ENCODE measurements at regions not wholly inside any gene's neighbourhood (a gene's known extent, or its start where the extent isn't known, plus 50 kb on each side); places are given as distances from the start of the nearest gene placed in this dataset.
"Not testable (repeated sequence)": the region's sequence is repeated elsewhere in the genome, so short reads cannot be mapped to it uniquely, and the experiment has no call there.

GRCh38 chr2:33909945-33910695 is 311.0 kb upstream of the FAM98A start:
- Histone ChIP-seq H3K4me1 (no peaks in the 10 kb centered on the region), H3K27ac (no peak overlapping the region), H3K9me3 (no peaks in the 10 kb centered on the region), H3K36me3 (no peaks in the 10 kb centered on the region), H3K4me3 (no peak overlapping the region), H3K27me3 (no peaks in the 10 kb centered on the region)
- no peak for DNase-seq
- no peak for TF ChIP-seq POLR2A (IDR thresholded peaks at IDR 0.05)
- no peak for TF ChIP-seq CTCF (IDR thresholded peaks at IDR 0.05)

- no peak overlapping the region for H3K4me3 ChIP-seq
- no peaks in the 10 kb centered on the region for H3K9me3 ChIP-seq
- DNase-seq: no peak
- TF ChIP-seq POLR2A (IDR thresholded peaks at IDR 0.05) (no peak), CTCF (IDR thresholded peaks at IDR 0.05) (no peak)
- H3K27me3 ChIP-seq: no peaks in the 10 kb centered on the region
- H3K27ac ChIP-seq: no peak overlapping the region
- no peaks in the 10 kb centered on the region for H3K36me3 ChIP-seq
- no peaks in the 10 kb centered on the region for H3K4me1 ChIP-seq
These were observed 308.8 kb upstream of the FAM98A start for GRCh38 chr2:33907866-33908265.

- H3K27me3 ChIP-seq, H3K27ac ChIP-seq, H3K36me3 ChIP-seq: not testable (repeated sequence)
These were observed 307.0 kb upstream of the FAM98A start for GRCh38 chr2:33906129-33906528.

GRCh38 chr2:33904801-33905200 is 305.7 kb upstream of the FAM98A start:
- no peak overlapping the region for H3K4me3 ChIP-seq
- no peaks in the 10 kb centered on the region for H3K4me1 ChIP-seq
- H3K9me3 ChIP-seq: no peaks in the 10 kb centered on the region
- no peak overlapping the region for H3K27ac ChIP-seq
- no peak for TF ChIP-seq POLR2A (IDR thresholded peaks at IDR 0.05)
- no peaks in the 10 kb centered on the region for H3K36me3 ChIP-seq
- H3K27me3 ChIP-seq: no peaks in the 10 kb centered on the region
- DNase-seq: no peak

More at GRCh38 chr2:33906129-33906528, 307.0 kb upstream of the FAM98A start:
- not testable (repeated sequence) for DNase-seq, H3K4me1 ChIP-seq, H3K9me3 ChIP-seq, H3K4me3 ChIP-seq

- no peaks in the 10 kb centered on the region for H3K27me3 ChIP-seq
These were observed 304.6 kb upstream of the FAM98A start for GRCh38 chr2:33903701-33904100.

GRCh38 chr2:33903215-33903614 is 304.1 kb upstream of the FAM98A start:
- no peak for TF ChIP-seq CTCF (IDR thresholded peaks at IDR 0.05)
- TF ChIP-seq POLR2A (IDR thresholded peaks at IDR 0.05): no peak
- DNase-seq: no peak
- Histone ChIP-seq H3K4me1 (no peaks in the 10 kb centered on the region), H3K4me3 (no peak overlapping the region), H3K27me3 (no peaks in the 10 kb centered on the region), H3K27ac (no peak overlapping the region), H3K36me3 (no peaks in the 10 kb centered on the region), H3K9me3 (no peaks in the 10 kb centered on the region)

More at GRCh38 chr2:33903701-33904100, 304.6 kb upstream of the FAM98A start:
- Histone ChIP-seq H3K4me3 (no peak overlapping the region), H3K4me1 (no peaks in the 10 kb centered on the region), H3K9me3 (no peaks in the 10 kb centered on the region), H3K36me3 (no peaks in the 10 kb centered on the region), H3K27ac (no peak overlapping the region)
- TF ChIP-seq POLR2A (IDR thresholded peaks at IDR 0.05): no peak
- TF ChIP-seq CTCF (IDR thresholded peaks at IDR 0.05): no peak
- no peak for DNase-seq

- no peaks in the 10 kb centered on the region for H3K27me3 ChIP-seq
- no peaks in the 10 kb centered on the region for H3K9me3 ChIP-seq
- DNase-seq: no peak
- H3K36me3 ChIP-seq: no peaks in the 10 kb centered on the region
- no peaks in the 10 kb centered on the region for H3K4me1 ChIP-seq
- H3K4me3 ChIP-seq: no peak overlapping the region
- no peak for TF ChIP-seq CTCF (IDR thresholded peaks at IDR 0.05)
- no peak for TF ChIP-seq POLR2A (IDR thresholded peaks at IDR 0.05)
- H3K27ac ChIP-seq: no peak overlapping the region
These were observed 301.5 kb upstream of the FAM98A start for GRCh38 chr2:33900610-33901009.
